DND-41 (cell line): ENCODE measurements at regions not wholly inside any gene's neighbourhood (a gene's known extent, or its start where the extent isn't known, plus 50 kb on each side); places are given as distances from the start of the nearest gene placed in this dataset.

Experiments used
- ATAC-seq: fragments of 200-7000 bp; cut with Tn5 transposase; 3 replicates; pipeline ENCODE4 v1.9.1; 2021; ENCODE audit warnings: low read depth; ENCODE audit not compliant: insufficient read depth
- DNase-seq: peaks from one replicate; pipeline ENCODE4 v3.0.0-alpha.2; 2020
- H2AFZ ChIP-seq: 2 replicates; pipeline ENCODE4 v1.6.0; 2012; ENCODE audit warnings: low read depth, low read length
- H3K27ac ChIP-seq: 2 replicates; pipeline ENCODE4 v1.5.1; 2012; ENCODE audit warnings: low read length, inconsistent platforms
- H3K27me3 ChIP-seq: fragments of 200-600 bp; sonication (generic); 2 replicates; pipeline ENCODE4 v1.6.0; 2012; ENCODE audit warnings: low read length, mild to moderate bottlenecking, inconsistent platforms; ENCODE audit not compliant: insufficient read depth, poor library complexity
- H3K36me3 ChIP-seq: 2 replicates; pipeline ENCODE4 v1.5.1; 2012; ENCODE audit warnings: low read length, inconsistent platforms; ENCODE audit not compliant: insufficient read depth
- H3K4me1 ChIP-seq: 2 replicates; pipeline ENCODE4 v1.5.1; 2012; ENCODE audit warnings: mild to moderate bottlenecking, low read length; ENCODE audit not compliant: insufficient read depth
- H3K4me2 ChIP-seq: 2 replicates; pipeline ENCODE4 v1.6.0; 2012; ENCODE audit warnings: mild to moderate bottlenecking, moderate library complexity, low read length, inconsistent platforms; ENCODE audit not compliant: insufficient read depth
- H3K4me3 ChIP-seq, 2 experiments: fragments of 200-600 bp in 1 of 2; shearing (Covaris generic) in 1 of 2; 2 replicates each; pipeline ENCODE4 v1.5.1; 2012 to 2016; ENCODE audit warnings: inconsistent platforms in 2 of 2, low read length in 2 of 2, mild to moderate bottlenecking in 2 of 2, low read depth in 1 of 2, moderate library complexity in 1 of 2
- H3K79me2 ChIP-seq: 2 replicates; pipeline ENCODE4 v1.6.0; 2012; ENCODE audit warnings: low read length, inconsistent platforms; ENCODE audit not compliant: insufficient read depth
- H3K9ac ChIP-seq: 2 replicates; pipeline ENCODE4 v1.6.0; 2012; ENCODE audit warnings: low read depth, mild to moderate bottlenecking, inconsistent platforms, low read length, moderate library complexity
- H3K9me3 ChIP-seq: 2 replicates; pipeline ENCODE4 v1.5.1; 2012; ENCODE audit warnings: low read length, moderate library complexity, mild to moderate bottlenecking, inconsistent platforms; ENCODE audit not compliant: insufficient read depth, severe bottlenecking
- H4K20me1 ChIP-seq: 2 replicates; pipeline ENCODE4 v1.6.0; 2012; ENCODE audit warnings: low read length; ENCODE audit not compliant: insufficient read depth
- EZH2 ChIP-seq: IDR thresholded peaks from 3 replicates; pipeline ENCODE4 v1.6.1; 2012; ENCODE audit warnings: borderline replicate concordance, low read depth, mild to moderate bottlenecking, moderate library complexity, low read length, inconsistent platforms; ENCODE audit not compliant: severe bottlenecking
- TF ChIP-seq, protein P1 (sequence below): IDR thresholded peaks from 2 replicates; pipeline ENCODE4 v1.5.1; 2012; ENCODE audit warnings: borderline replicate concordance, low read length, moderate library complexity, mild to moderate bottlenecking; ENCODE audit not compliant: poor library complexity, severe bottlenecking; ENCODE audit errors: extremely low read depth

DNA sequence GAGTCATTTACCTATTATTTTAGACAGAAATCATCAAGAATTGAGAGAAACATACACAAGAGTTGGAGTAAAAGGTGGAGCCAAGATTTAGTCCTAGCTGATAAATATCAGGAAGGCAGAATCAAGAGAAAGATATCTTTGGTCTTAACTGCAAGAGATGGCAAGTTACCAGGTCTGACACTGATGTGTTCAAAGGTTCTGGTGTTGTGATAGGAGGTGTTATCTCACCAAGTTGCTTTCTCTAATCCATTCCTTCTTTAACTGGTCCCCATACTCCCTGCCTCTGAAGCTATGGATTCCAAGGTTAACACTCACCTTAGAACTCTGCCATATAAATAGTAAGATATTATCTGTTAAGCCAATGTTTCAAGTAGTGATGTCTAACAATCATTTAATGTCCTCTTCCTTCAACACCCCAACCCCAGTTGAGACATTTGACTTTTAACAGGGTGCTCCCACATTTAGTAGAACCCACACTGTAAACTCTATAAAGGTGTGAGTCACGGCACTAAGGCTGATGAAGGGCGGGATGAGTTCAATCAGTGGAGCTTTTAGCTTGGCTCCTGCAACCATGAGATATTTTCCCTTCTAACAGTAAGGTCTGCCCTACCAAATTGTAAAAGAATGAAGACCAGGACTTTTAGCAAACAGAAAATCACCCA lies 333.7 kb downstream of the RND3 start:
- no peak for DNase-seq
- no peaks in the 10 kb centered on the region for H3K27me3 ChIP-seq
- no peaks in the 10 kb centered on the region for H4K20me1 ChIP-seq
- no peaks in the 10 kb centered on the region for H3K36me3 ChIP-seq
- no peak for ATAC-seq
- no peak overlapping the region for H2AFZ ChIP-seq
- no peak overlapping the region for H3K4me3 ChIP-seq
- TF ChIP-seq, protein P1, sequence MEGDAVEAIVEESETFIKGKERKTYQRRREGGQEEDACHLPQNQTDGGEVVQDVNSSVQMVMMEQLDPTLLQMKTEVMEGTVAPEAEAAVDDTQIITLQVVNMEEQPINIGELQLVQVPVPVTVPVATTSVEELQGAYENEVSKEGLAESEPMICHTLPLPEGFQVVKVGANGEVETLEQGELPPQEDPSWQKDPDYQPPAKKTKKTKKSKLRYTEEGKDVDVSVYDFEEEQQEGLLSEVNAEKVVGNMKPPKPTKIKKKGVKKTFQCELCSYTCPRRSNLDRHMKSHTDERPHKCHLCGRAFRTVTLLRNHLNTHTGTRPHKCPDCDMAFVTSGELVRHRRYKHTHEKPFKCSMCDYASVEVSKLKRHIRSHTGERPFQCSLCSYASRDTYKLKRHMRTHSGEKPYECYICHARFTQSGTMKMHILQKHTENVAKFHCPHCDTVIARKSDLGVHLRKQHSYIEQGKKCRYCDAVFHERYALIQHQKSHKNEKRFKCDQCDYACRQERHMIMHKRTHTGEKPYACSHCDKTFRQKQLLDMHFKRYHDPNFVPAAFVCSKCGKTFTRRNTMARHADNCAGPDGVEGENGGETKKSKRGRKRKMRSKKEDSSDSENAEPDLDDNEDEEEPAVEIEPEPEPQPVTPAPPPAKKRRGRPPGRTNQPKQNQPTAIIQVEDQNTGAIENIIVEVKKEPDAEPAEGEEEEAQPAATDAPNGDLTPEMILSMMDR, result no peak
- no peak for TF ChIP-seq EZH2
- no peaks in the 10 kb centered on the region for H3K4me1 ChIP-seq
- no peak overlapping the region for H3K4me2 ChIP-seq
- H3K9me3 ChIP-seq, result no peaks in the 10 kb centered on the region
- H3K79me2 ChIP-seq, result no peaks in the 10 kb centered on the region
- no peak overlapping the region for H3K27ac ChIP-seq
- H3K9ac ChIP-seq, result no peak overlapping the region

GRCh38 chr2:150152230-150152629 lies 335.2 kb downstream of the RND3 start:
- Histone ChIP-seq H3K36me3 (no peaks in the 10 kb centered on the region), H3K27ac (no peak overlapping the region), H3K79me2 (no peaks in the 10 kb centered on the region), H2AFZ (no peak overlapping the region), H3K9ac (no peak overlapping the region), H3K4me3 (no peak overlapping the region), H4K20me1 (no peaks in the 10 kb centered on the region), H3K27me3 (no peaks in the 10 kb centered on the region), H3K4me2 (no peak overlapping the region), H3K9me3 (peaks cover 3% of the 10 kb centered on the region), H3K4me1 (no peaks in the 10 kb centered on the region)
- no peak for TF ChIP-seq EZH2
- TF ChIP-seq, protein P1, result no peak
- no peak for ATAC-seq
- DNase-seq, result no peak

DNA sequence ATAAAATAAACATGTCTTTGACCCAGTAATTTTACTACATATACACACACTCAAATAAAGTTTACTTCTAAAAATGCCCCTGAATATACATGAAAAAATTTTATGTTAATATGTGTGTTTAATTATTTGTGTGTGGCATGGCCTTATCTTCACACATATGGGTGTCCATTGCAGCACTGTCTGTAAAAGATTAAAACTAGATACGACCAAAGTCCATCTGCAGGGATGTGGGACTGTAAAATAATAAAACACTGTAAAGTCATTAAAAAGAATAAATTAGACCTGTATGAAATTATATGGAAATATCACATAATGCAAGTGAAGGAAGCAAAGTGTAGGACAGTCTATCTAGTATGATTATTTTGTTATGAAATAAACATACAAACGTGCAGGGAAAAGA lies 337.3 kb downstream of the RND3 start:
- Histone ChIP-seq H3K4me3 (no peak overlapping the region), H2AFZ (no peak overlapping the region), H3K27me3 (no peaks in the 10 kb centered on the region), H3K79me2 (no peaks in the 10 kb centered on the region), H3K9me3 (peaks cover 20% of the 10 kb centered on the region), H3K9ac (no peak overlapping the region), H4K20me1 (no peaks in the 10 kb centered on the region), H3K36me3 (no peaks in the 10 kb centered on the region), H3K27ac (no peak overlapping the region), H3K4me1 (no peaks in the 10 kb centered on the region), H3K4me2 (no peak overlapping the region)
- DNase-seq, result no peak
- no peak for ATAC-seq
- TF ChIP-seq, protein P1, result no peak
- TF ChIP-seq EZH2, result no peak
